Osteocyte (in vitro differentiated cells): ENCODE measurements at regions not wholly inside any gene's neighbourhood (a gene's known extent, or its start where the extent isn't known, plus 50 kb on each side); places are given as distances from the start of the nearest gene placed in this dataset.

Experiments
- DNase-seq: peaks from one replicate; pipeline ENCODE4 v3.0.0; 2021; ENCODE audit warnings: mixed read lengths; ENCODE audit not compliant: unreplicated experiment; ENCODE audit errors: extremely low spot score
- H3K27ac Mint-ChIP-seq: one replicate; pipeline ENCODE4 v1.8.0; 2021; ENCODE audit warnings: mild to moderate bottlenecking, mixed read lengths; ENCODE audit not compliant: unreplicated experiment
- H3K27me3 Mint-ChIP-seq: one replicate; pipeline ENCODE4 v1.8.0; 2021; ENCODE audit warnings: mixed read lengths; ENCODE audit not compliant: unreplicated experiment
- H3K36me3 Mint-ChIP-seq: one replicate; pipeline ENCODE4 v1.8.0; 2021; ENCODE audit warnings: mixed read lengths; ENCODE audit not compliant: unreplicated experiment
- H3K4me1 Mint-ChIP-seq: one replicate; pipeline ENCODE4 v1.8.0; 2021; ENCODE audit warnings: mixed read lengths; ENCODE audit not compliant: unreplicated experiment
- H3K4me3 Mint-ChIP-seq: one replicate; pipeline ENCODE4 v1.8.0; 2021; ENCODE audit warnings: mild to moderate bottlenecking, moderate library complexity, mixed read lengths; ENCODE audit not compliant: unreplicated experiment
- H3K9me3 Mint-ChIP-seq: one replicate; pipeline ENCODE4 v1.8.0; 2021; ENCODE audit warnings: mixed read lengths; ENCODE audit not compliant: unreplicated experiment
- TF ChIP-seq, protein P1 (sequence below): fragments of 200-600 bp; sonication (generic); IDR thresholded peaks from 2 replicates; pipeline ENCODE4 v1.5.0; 2021; ENCODE audit warnings: antibody characterized with exemption, mild to moderate bottlenecking, moderate library complexity

DNA sequence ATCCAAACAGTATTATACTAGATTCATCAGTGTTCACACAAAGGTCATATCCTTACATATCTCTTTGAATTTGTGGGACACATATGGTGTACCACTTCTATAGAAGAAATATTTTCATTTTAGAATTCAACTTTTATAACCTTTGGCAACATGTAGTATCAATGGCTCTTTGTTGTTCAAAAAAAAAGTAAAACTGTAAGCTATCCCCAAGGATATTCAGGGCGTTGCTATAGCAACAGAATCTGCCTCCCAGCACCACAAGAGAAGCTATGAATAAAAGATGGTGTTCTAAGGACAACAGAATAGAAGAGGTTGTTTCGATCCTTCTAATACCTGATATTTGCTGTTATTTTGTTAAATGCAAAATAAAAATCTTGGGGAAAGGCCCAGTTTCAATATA is 139.3 kb downstream of the BRMS1L start:
- no peaks in the 10 kb centered on the region for H3K9me3 Mint-ChIP-seq
- no peak overlapping the region for H3K27ac Mint-ChIP-seq
- no peaks in the 10 kb centered on the region for H3K4me1 Mint-ChIP-seq
- H3K27me3 Mint-ChIP-seq: peaks cover 13% of the 10 kb centered on the region
- no peak for DNase-seq
- TF ChIP-seq, protein P1, sequence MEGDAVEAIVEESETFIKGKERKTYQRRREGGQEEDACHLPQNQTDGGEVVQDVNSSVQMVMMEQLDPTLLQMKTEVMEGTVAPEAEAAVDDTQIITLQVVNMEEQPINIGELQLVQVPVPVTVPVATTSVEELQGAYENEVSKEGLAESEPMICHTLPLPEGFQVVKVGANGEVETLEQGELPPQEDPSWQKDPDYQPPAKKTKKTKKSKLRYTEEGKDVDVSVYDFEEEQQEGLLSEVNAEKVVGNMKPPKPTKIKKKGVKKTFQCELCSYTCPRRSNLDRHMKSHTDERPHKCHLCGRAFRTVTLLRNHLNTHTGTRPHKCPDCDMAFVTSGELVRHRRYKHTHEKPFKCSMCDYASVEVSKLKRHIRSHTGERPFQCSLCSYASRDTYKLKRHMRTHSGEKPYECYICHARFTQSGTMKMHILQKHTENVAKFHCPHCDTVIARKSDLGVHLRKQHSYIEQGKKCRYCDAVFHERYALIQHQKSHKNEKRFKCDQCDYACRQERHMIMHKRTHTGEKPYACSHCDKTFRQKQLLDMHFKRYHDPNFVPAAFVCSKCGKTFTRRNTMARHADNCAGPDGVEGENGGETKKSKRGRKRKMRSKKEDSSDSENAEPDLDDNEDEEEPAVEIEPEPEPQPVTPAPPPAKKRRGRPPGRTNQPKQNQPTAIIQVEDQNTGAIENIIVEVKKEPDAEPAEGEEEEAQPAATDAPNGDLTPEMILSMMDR: no peak
- no peaks in the 10 kb centered on the region for H3K36me3 Mint-ChIP-seq
- no peak overlapping the region for H3K4me3 Mint-ChIP-seq

DNA sequence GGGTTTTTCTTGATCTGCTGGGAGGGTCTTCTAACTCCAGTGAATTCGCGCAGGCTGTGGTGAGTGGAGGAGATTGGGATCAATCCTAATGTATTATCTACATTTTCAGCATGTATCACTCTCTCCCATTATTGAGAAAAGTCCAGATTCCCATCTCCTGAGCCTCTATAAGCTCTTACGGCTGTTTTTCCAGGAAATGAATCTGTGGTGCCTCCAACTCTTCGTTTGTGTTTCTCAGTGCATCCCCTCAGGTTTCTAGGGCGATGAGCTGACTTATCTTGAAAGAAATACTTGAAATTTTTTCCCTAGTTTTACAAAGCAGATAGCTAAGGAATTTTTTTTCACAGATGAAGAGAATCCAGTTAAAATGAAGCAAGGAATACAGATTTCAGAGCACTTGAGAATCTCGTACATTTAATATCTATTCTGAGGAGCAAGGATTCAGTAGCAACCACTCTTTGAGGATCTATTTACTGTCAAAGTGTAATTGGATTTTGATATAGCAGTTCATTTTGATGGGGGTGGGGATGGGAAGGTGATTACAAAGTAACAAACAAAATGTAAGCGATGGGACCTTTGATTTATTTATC is 138.7 kb downstream of the BRMS1L start:
- Mint-ChIP-seq H3K27ac (no peak overlapping the region), H3K27me3 (peaks cover 13% of the 10 kb centered on the region), H3K4me1 (no peaks in the 10 kb centered on the region), H3K4me3 (no peak overlapping the region), H3K9me3 (no peaks in the 10 kb centered on the region), H3K36me3 (no peaks in the 10 kb centered on the region)
- TF ChIP-seq, protein P1: no peak
- DNase-seq: no peak

DNA sequence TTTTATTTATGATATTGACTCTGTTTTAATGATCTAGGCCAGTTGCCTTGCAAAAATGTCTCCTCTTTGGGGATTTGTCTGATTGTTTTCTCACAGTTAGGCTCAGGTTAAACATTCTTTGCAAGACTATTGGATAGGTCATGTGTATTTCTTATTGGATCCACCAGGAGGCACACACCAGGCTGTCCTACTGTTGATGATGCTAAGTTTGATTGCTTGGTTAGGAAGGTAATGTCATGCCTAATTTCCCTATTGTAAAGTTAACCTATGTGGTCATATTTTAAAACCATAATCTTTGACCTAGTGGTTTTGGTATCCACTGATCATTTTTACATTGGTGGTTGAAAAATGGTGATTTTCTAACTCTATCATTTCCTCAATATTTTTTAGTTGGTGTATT is 137.1 kb downstream of the BRMS1L start:
- Mint-ChIP-seq H3K9me3 (no peaks in the 10 kb centered on the region), H3K27ac (no peak overlapping the region), H3K4me3 (no peak overlapping the region), H3K27me3 (peaks cover 10% of the 10 kb centered on the region), H3K4me1 (no peaks in the 10 kb centered on the region), H3K36me3 (no peaks in the 10 kb centered on the region)
- TF ChIP-seq, protein P1: peak; percentile 6
- DNase-seq: no peak

DNA sequence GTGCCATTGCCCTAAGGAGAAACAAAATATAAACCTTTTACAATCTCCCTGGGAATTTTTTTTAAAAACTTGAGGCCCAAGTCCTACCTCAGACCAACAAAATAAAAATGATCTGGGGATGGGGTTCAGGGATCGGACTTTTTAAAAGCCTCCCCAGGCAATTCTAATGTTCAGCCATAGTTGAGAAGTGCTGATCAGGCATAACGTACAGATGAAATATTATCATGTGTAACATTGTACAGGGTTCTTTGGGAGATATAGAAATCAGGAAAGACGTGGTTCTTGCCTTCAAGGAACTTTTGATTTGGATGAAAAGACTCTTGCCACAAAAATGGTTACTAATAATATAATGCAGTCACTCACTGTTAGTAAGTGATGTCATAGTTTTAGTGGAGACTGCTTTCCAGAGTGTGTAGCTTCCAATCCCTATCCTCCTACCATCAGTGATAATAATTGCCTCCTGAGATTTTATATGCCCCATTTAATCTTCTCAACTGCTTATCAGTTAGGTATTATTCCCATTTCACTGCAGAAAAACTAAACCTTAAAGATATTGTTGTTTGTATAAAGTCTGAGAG is 135.6 kb downstream of the BRMS1L start:
- DNase-seq: no peak
- Mint-ChIP-seq H3K36me3 (no peaks in the 10 kb centered on the region), H3K27me3 (peaks cover 9% of the 10 kb centered on the region), H3K4me3 (no peak overlapping the region), H3K4me1 (no peaks in the 10 kb centered on the region), H3K27ac (no peak overlapping the region), H3K9me3 (no peaks in the 10 kb centered on the region)
- TF ChIP-seq, protein P1: no peak

DNA sequence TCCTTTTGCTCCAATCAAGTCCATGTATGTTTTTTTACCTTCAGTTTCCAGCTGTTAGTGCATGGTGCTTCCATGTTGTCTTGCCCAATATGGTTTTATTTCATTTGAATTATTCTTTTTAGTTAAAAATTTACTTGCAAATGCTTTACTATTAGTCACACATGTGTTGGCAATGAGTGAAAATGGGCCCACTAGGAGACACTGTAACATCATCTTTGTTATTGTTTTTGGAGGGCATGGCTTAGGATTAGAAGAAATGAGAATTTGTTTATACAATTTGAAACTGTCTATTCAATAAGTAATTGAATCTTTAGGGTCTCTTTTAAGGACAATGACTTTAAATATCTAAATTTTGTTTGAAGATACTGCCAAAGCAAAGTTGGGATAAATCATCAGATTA is 133.7 kb downstream of the BRMS1L start:
- TF ChIP-seq, protein P1: peak; percentile 17
- H3K9me3 Mint-ChIP-seq: no peaks in the 10 kb centered on the region

More for the DNA sequence above, 133.7 kb downstream of the BRMS1L start:
- Mint-ChIP-seq H3K27ac (no peak overlapping the region), H3K36me3 (no peaks in the 10 kb centered on the region), H3K4me1 (no peaks in the 10 kb centered on the region), H3K4me3 (no peak overlapping the region), H3K27me3 (peaks cover 17% of the 10 kb centered on the region)
- no peak for DNase-seq
